ENCODE measurements at regions not wholly inside any gene's neighbourhood (a gene's known extent, or its start where the extent isn't known, plus 50 kb on each side); places are given as distances from the start of the nearest gene placed in this dataset.

GRCh38 chrX:15160558-15161095, 109.3 kb downstream of the ASB9 start:
- H3K4me1 Mint-ChIP-seq: peaks cover 34 to 43% (median 42%) of the 10 kb centered on the region in 3 donors

DNA sequence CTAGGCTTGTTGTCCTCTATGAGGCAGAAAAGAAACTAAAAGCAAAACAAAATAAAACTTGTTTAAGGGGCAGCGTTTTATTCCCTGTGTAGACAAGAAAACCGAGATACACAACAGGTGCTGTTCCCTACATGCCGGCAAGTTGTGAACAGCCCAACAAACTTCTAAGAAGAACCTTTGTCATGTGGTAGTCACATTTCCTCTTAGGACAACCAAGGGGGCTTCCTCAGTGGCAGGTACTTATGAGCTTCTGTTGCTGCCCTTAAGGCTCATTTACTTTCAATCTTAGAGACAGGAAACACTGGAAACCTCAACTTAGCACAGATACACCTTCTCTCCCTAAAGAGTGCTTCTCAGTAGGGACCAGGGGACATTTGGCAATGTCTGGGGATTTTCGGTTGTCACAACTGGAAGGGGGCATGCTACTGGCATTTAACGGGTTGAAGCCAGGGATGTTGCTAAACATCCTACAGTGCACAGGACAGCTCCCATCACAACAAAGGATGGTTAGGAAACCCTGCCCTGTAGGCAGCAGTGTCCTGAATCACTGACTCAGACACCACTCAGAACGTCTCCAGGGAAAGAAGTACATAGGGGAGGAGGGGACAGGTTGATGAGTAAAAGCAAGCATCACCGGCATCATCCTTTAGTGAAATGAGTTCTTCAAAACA, 111.0 kb downstream of the ASB9 start:
- CTCF ChIA-PET: no interaction called here
- Mint-ChIP-seq H3K4me1 (peaks cover 34 to 43% (median 42%) of the 10 kb centered on the region in 3 donors), H3K4me3 (peak overlapping the region; percentile 73 to 90 (median 84)), H3K27ac (peak overlapping the region; percentile 88 to 95 (median 90)), H3K9me3 (peaks cover 0 to 5% (median 0%) of the 10 kb centered on the region in 5 donors), H3K27me3 (no peaks in the 10 kb centered on the region), H3K36me3 (no peaks in the 10 kb centered on the region)
- Histone ChIP-seq H3K4me1 (ENCODE audit: insufficient read depth, low read length) (peaks cover 25% of the 10 kb centered on the region), H3K36me3 (ENCODE audit: insufficient read depth, low read length) (no peaks in the 10 kb centered on the region), H3K27me3 (ENCODE audit: insufficient read depth, low read length, poor library complexity, severe bottlenecking) (no peaks in the 10 kb centered on the region), H3K9me3 (ENCODE audit: low read length) (no peaks in the 10 kb centered on the region), H3K27ac (ENCODE audit: low read depth, low read length) (peak overlapping the region; percentile 21), H3K4me3 (ENCODE audit: low read length) (peak overlapping the region; percentile 41)
- peak in 2 of 5 donors; percentile 29 to 40 for DNase-seq
- POLR2A ChIA-PET: interaction anchor here (0.6 kb wide), 1 partner anchor 16 kb away, joined by 3 read pairs; no protein-coding TSS in a partner anchor

More at GRCh38 chrX:15160558-15161095, 109.3 kb downstream of the ASB9 start:
- Histone ChIP-seq H3K27ac (ENCODE audit: low read depth, low read length) (no peak overlapping the region), H3K27me3 (ENCODE audit: insufficient read depth, low read length, poor library complexity, severe bottlenecking) (no peaks in the 10 kb centered on the region), H3K4me3 (ENCODE audit: low read length) (no peak overlapping the region), H3K36me3 (ENCODE audit: insufficient read depth, low read length) (no peaks in the 10 kb centered on the region), H3K9me3 (ENCODE audit: low read length) (no peaks in the 10 kb centered on the region), H3K4me1 (ENCODE audit: insufficient read depth, low read length) (peaks cover 25% of the 10 kb centered on the region)
- Mint-ChIP-seq H3K27me3 (no peaks in the 10 kb centered on the region), H3K4me3 (no peak overlapping the region), H3K9me3 (peaks cover 0 to 5% (median 0%) of the 10 kb centered on the region in 5 donors), H3K36me3 (no peaks in the 10 kb centered on the region), H3K27ac (peak overlapping the region in 1 of 8 donors; percentile 82)
- no peak for DNase-seq
- ChIA-PET POLR2A (no interaction called here), CTCF (no interaction called here)

DNA sequence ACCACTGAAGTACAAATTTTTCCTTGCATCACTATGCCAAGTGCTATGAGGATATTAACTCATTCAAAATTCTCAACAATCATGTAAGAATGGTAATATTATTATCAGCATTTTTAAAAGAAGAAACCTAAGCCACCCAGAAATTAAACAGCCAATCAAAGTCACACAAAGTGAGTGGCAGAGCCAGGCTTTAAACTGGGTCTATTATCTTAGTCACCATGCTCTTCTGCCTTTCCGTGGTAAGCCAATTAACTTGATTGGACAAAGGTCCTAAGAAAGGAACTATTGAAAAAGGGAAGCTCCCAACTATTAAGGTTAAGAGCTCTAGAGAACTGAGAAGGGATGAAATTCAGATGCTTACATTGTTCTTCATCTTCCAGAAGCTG, 111.5 kb downstream of the ASB9 start:
- peaks cover 25% of the 10 kb centered on the region for H3K4me1 ChIP-seq (ENCODE audit: insufficient read depth, low read length)
- H3K27me3 ChIP-seq (ENCODE audit: insufficient read depth, low read length, poor library complexity, severe bottlenecking): no peaks in the 10 kb centered on the region
- H3K4me3 ChIP-seq (ENCODE audit: low read length): peak overlapping the region; percentile 41
- Mint-ChIP-seq H3K9me3 (peaks cover 0 to 5% (median 0%) of the 10 kb centered on the region in 5 donors), H3K27ac (peak overlapping the region; percentile 88 to 95 (median 90)), H3K27me3 (no peaks in the 10 kb centered on the region), H3K36me3 (no peaks in the 10 kb centered on the region), H3K4me3 (peak overlapping the region; percentile 73 to 90 (median 84)), H3K4me1 (peaks cover 34 to 43% (median 42%) of the 10 kb centered on the region in 3 donors)
- no peaks in the 10 kb centered on the region for H3K9me3 ChIP-seq (ENCODE audit: low read length)
- CTCF ChIA-PET: no interaction called here
- H3K36me3 ChIP-seq (ENCODE audit: insufficient read depth, low read length): no peaks in the 10 kb centered on the region
- POLR2A ChIA-PET: no interaction called here
- peak overlapping the region; percentile 21 for H3K27ac ChIP-seq (ENCODE audit: low read depth, low read length)
- no peak for DNase-seq

DNA sequence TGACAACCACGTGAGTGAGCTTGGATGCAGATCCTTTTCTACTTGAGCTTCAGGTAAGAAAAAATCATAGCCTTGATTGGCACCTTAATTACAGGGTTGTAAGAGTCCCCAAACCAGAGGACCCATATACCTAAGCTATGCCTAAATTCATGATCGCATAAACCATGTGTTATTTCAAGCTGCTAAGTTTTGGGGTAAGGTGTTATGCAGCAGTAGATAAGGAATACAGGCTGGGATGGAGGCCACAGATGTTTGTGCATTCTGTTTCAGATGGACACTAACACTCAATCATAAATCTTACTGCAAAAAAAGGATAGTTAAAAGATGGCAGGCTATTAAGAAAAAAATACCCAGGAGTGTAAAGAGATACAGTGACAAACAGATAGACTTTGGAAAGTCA, 112.3 kb downstream of the ASB9 start:
- H3K27me3 ChIP-seq (ENCODE audit: insufficient read depth, low read length, poor library complexity, severe bottlenecking): no peaks in the 10 kb centered on the region
- Mint-ChIP-seq H3K27ac (peak overlapping the region in 5 of 8 donors; percentile 10 to 88 (median 76)), H3K9me3 (peaks cover 0 to 5% (median 0%) of the 10 kb centered on the region in 5 donors), H3K4me1 (peaks cover 34 to 43% (median 42%) of the 10 kb centered on the region in 3 donors), H3K27me3 (no peaks in the 10 kb centered on the region), H3K36me3 (no peaks in the 10 kb centered on the region), H3K4me3 (peak overlapping the region in 5 of 7 donors; percentile 7 to 87 (median 44))
- POLR2A ChIA-PET: no interaction called here
- H3K4me3 ChIP-seq (ENCODE audit: low read length): peak overlapping the region; percentile 41
- CTCF ChIA-PET: no interaction called here
- no peak overlapping the region for H3K27ac ChIP-seq (ENCODE audit: low read depth, low read length)
- H3K9me3 ChIP-seq (ENCODE audit: low read length): no peaks in the 10 kb centered on the region
- DNase-seq: no peak
- H3K36me3 ChIP-seq (ENCODE audit: insufficient read depth, low read length): no peaks in the 10 kb centered on the region
- peaks cover 25% of the 10 kb centered on the region for H3K4me1 ChIP-seq (ENCODE audit: insufficient read depth, low read length)

DNA sequence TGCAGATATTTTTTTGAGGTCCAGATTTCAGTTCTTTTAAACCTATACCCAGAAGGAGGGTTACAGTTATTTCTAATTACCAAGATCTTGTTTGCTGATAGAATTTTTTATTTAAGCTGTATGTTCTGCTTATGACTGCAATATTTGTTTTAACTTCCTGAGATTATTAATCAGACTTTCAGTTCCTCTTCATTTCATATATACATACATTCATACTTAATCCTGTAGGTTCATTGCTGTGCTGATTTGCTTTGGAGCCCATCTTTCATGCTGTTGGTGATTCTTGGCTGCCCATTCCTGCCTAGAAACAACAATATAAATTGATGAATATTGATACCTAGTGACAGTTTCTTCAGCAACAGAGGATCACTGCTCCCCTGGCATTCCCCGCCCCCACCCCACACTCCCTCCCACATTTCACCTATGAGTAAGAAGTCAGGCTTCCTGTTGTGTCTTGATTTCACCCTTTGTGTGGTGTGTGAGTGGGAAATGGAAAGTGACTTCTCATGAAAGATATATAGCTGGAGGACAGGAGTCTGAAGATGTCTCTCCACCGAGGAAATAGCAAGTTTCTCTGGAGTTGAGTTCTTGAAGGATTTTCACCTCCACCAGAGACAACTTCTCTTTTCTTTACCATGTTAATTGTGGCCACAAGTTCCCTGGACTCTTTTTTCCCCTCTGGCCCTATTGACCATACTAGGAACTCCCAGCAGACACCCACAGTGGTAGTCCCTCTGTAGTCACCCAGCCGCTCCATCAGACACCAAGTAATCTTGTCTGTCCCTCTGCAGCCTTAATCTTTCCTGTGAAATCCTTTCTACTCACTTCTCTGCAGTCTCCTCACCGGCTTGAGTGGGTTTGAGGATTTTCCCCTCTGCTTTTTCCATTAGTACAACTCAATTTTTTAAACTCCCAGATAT, 118.4 kb downstream of the ASB9 start:
- peaks cover 15 to 24% (median 23%) of the 10 kb centered on the region in 3 donors for H3K4me1 Mint-ChIP-seq
- CTCF ChIA-PET: no interaction called here
- peak overlapping the region; percentile 19 to 81 (median 46) for H3K27ac Mint-ChIP-seq
- peaks cover 0 to 6% of the 10 kb centered on the region in 2 donors for H3K27me3 Mint-ChIP-seq
- no peaks in the 10 kb centered on the region for H3K36me3 ChIP-seq (ENCODE audit: insufficient read depth, low read length)
- no peaks in the 10 kb centered on the region for H3K9me3 ChIP-seq (ENCODE audit: low read length)
- DNase-seq: no peak
- H3K36me3 Mint-ChIP-seq: peaks cover 0 to 3% (median 0%) of the 10 kb centered on the region in 3 donors
- peak overlapping the region in 5 of 7 donors; percentile 41 to 57 (median 54) for H3K4me3 Mint-ChIP-seq
- H3K27me3 ChIP-seq (ENCODE audit: insufficient read depth, low read length, poor library complexity, severe bottlenecking): no peaks in the 10 kb centered on the region
- H3K9me3 Mint-ChIP-seq: peaks cover 0 to 3% (median 0%) of the 10 kb centered on the region in 5 donors
- no peak overlapping the region for H3K27ac ChIP-seq (ENCODE audit: low read depth, low read length)
- POLR2A ChIA-PET: no interaction called here
- H3K4me3 ChIP-seq (ENCODE audit: low read length): no peak overlapping the region
- peaks cover 14% of the 10 kb centered on the region for H3K4me1 ChIP-seq (ENCODE audit: insufficient read depth, low read length)

- ChIA-PET POLR2A (no interaction called here), CTCF (no interaction called here)
- peaks cover 12% of the 10 kb centered on the region for H3K4me1 ChIP-seq (ENCODE audit: insufficient read depth, low read length)
- no peaks in the 10 kb centered on the region for H3K27me3 ChIP-seq (ENCODE audit: insufficient read depth, low read length, poor library complexity, severe bottlenecking)
- peaks cover 0 to 6% of the 10 kb centered on the region in 2 donors for H3K27me3 Mint-ChIP-seq
- peaks cover 11 to 18% (median 18%) of the 10 kb centered on the region in 3 donors for H3K4me1 Mint-ChIP-seq
- no peaks in the 10 kb centered on the region for H3K9me3 ChIP-seq (ENCODE audit: low read length)
- H3K4me3 Mint-ChIP-seq: no peak overlapping the region
- H3K27ac Mint-ChIP-seq: no peak overlapping the region
- H3K9me3 Mint-ChIP-seq: no peaks in the 10 kb centered on the region
- DNase-seq: no peak
- H3K36me3 Mint-ChIP-seq: peaks cover 0 to 3% (median 0%) of the 10 kb centered on the region in 3 donors
- H3K27ac ChIP-seq (ENCODE audit: low read depth, low read length): no peak overlapping the region
- H3K36me3 ChIP-seq (ENCODE audit: insufficient read depth, low read length): no peaks in the 10 kb centered on the region
- no peak overlapping the region for H3K4me3 ChIP-seq (ENCODE audit: low read length)
Observed at GRCh38 chrX:15150586-15150985, 119.3 kb downstream of the ASB9 start.

DNA sequence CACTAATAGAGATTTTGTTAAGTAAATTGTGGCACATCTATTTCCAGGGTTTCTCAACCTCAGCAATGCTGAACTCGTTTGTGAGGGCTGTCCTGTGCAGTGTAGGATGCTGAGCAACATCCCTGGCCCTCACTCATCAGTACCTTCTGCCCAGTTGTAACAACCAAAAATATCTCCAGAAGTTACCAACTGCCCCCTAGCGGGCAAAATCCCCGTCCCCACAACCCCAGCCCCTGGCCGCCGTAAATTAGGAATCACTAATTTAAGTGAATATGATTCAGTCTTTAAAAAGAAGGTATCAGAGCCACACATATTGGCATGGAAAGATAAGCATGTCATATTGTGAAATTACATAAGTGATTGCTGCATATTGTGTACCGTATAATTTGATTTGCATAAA, 123.4 kb downstream of the ASB9 start:
- peaks cover 18 to 29% (median 27%) of the 10 kb centered on the region in 3 donors for H3K4me1 Mint-ChIP-seq
- DNase-seq: no peak
- H3K27me3 Mint-ChIP-seq: peaks cover 0 to 11% of the 10 kb centered on the region in 2 donors

GRCh38 chrX:15143825-15144121, 126.1 kb downstream of the ASB9 start:
- no peaks in the 10 kb centered on the region for H3K27me3 ChIP-seq (ENCODE audit: insufficient read depth, low read length, poor library complexity, severe bottlenecking)
- no peak for DNase-seq
- H3K36me3 ChIP-seq (ENCODE audit: insufficient read depth, low read length): no peaks in the 10 kb centered on the region
- Mint-ChIP-seq H3K36me3 (peaks cover 0 to 3% (median 0%) of the 10 kb centered on the region in 3 donors), H3K4me3 (no peak overlapping the region), H3K27ac (no peak overlapping the region), H3K9me3 (no peaks in the 10 kb centered on the region), H3K27me3 (peaks cover 0 to 5% of the 10 kb centered on the region in 2 donors), H3K4me1 (peaks cover 15 to 18% (median 17%) of the 10 kb centered on the region in 3 donors)
- peaks cover 10% of the 10 kb centered on the region for H3K4me1 ChIP-seq (ENCODE audit: insufficient read depth, low read length)
- H3K4me3 ChIP-seq (ENCODE audit: low read length): no peak overlapping the region
- ChIA-PET POLR2A (interaction anchor here (1.0 kb wide), 1 partner anchor 15 kb away, joined by 3 read pairs; no protein-coding TSS in a partner anchor), CTCF (no interaction called here)
- no peaks in the 10 kb centered on the region for H3K9me3 ChIP-seq (ENCODE audit: low read length)
- H3K27ac ChIP-seq (ENCODE audit: low read depth, low read length): no peak overlapping the region

More for the DNA sequence above, 123.4 kb downstream of the ASB9 start:
- Mint-ChIP-seq H3K27ac (no peak overlapping the region), H3K36me3 (peaks cover 0 to 3% (median 0%) of the 10 kb centered on the region in 3 donors), H3K9me3 (no peaks in the 10 kb centered on the region), H3K4me3 (no peak overlapping the region)
- no peaks in the 10 kb centered on the region for H3K27me3 ChIP-seq (ENCODE audit: insufficient read depth, low read length, poor library complexity, severe bottlenecking)
- H3K27ac ChIP-seq (ENCODE audit: low read depth, low read length): no peak overlapping the region
- CTCF ChIA-PET: no interaction called here
- H3K9me3 ChIP-seq (ENCODE audit: low read length): no peaks in the 10 kb centered on the region
- H3K36me3 ChIP-seq (ENCODE audit: insufficient read depth, low read length): no peaks in the 10 kb centered on the region
- no peak overlapping the region for H3K4me3 ChIP-seq (ENCODE audit: low read length)
- peaks cover 14% of the 10 kb centered on the region for H3K4me1 ChIP-seq (ENCODE audit: insufficient read depth, low read length)
- POLR2A ChIA-PET: no interaction called here
